Activated CD4-positive, alpha-beta T cell treated with anti-CD3 and anti-CD28 coated beads, Interleukin-2, amount 10 ng/mL, durations not matched to agents 7 days and 5 days (primary cell): ENCODE measurements at regions not wholly inside any gene's neighbourhood (a gene's known extent, or its start where the extent isn't known, plus 50 kb on each side); places are given as distances from the start of the nearest gene placed in this dataset.

Experiments
- CTCF ChIA-PET: fragments of 350-600 bp; sonication (Branson Sonifier 250); formaldehyde crosslinking; loops from one replicate; lab custom pipeline; 2021; ENCODE audit warnings: antibody characterized with exemption; lab: Charles Lee
- POLR2A ChIA-PET: fragments of 350-600 bp; sonication (Branson Sonifier 250); formaldehyde crosslinking; loops from one replicate; lab custom pipeline; 2021; ENCODE audit warnings: antibody characterized with exemption; lab: Charles Lee
- DNase-seq: peaks from one replicate; pipeline ENCODE4 v3.0.0-alpha.2; 2020
- H3K27ac Mint-ChIP-seq: one replicate; pipeline ENCODE4 v1.8.0; 2021; ENCODE audit warnings: mild to moderate bottlenecking, moderate library complexity, mixed read lengths
- H3K27me3 Mint-ChIP-seq: one replicate; pipeline ENCODE4 v1.8.0; 2021; ENCODE audit warnings: mixed read lengths
- H3K36me3 Mint-ChIP-seq: one replicate; pipeline ENCODE4 v1.8.0; 2021; ENCODE audit warnings: low read depth, mixed read lengths
- H3K4me1 Mint-ChIP-seq: one replicate; pipeline ENCODE4 v1.8.0; 2021; ENCODE audit warnings: mixed read lengths
- H3K4me3 Mint-ChIP-seq: one replicate; pipeline ENCODE4 v1.8.0; 2021; ENCODE audit warnings: mild to moderate bottlenecking, moderate library complexity, mixed read lengths
- H3K9me3 Mint-ChIP-seq: one replicate; pipeline ENCODE4 v1.8.0; 2021; ENCODE audit warnings: mixed read lengths

- POLR2A ChIA-PET = no interaction called here
- no peak for DNase-seq
- CTCF ChIA-PET = interaction anchor here (1.2 kb wide), 1 partner anchor 14 kb away, joined by 5 read pairs; no protein-coding TSS in a partner anchor
- H3K4me1 Mint-ChIP-seq = peaks cover 3% of the 10 kb centered on the region
- no peaks in the 10 kb centered on the region for H3K36me3 Mint-ChIP-seq
- H3K4me3 Mint-ChIP-seq = no peak overlapping the region
- H3K27ac Mint-ChIP-seq = no peak overlapping the region
- peaks cover 3% of the 10 kb centered on the region for H3K27me3 Mint-ChIP-seq
- H3K9me3 Mint-ChIP-seq = no peaks in the 10 kb centered on the region
Observed at GRCh38 chr15:70273808-70274207, 176.1 kb upstream of the TLE3 start.

DNA sequence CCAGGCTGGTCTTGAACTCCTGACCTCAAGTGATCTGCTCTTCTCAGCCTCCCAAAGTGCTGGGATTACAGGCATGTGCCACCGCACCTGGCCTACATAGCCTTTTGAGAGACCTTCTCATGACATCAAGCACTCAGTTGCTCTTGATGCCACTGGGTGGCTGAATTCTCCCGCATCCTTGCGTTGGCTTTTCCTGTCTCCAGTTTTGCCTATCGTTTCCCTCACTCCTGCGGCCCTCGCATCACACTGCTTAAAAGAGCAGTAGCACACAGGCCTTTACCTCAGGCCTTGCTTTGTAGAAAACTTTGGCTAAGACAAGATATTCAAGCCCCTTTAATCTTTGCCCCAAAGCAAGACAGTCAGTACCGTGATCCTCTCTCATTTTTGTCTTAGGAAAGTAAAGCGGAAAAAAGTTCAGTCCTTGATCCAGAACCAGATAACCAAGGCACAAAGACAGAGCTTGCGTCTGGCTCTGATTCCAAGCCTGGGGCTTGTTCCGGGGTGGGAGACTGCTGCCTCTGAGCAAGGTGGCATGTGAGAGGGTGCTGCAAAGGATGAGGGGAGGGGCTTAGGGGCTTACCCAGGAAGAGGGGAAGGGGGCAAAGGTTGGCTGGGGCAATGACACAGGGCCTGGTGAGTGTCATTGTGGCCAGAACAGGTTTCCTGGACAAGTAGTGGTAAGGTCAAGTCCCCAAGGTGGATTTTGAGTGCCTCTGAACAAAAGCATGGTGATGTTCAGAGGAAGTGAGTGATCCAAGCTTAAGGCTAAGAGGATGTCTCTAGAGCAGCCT is 175.0 kb upstream of the TLE3 start:
- Mint-ChIP-seq H3K36me3 (no peaks in the 10 kb centered on the region), H3K9me3 (no peaks in the 10 kb centered on the region), H3K27ac (no peak overlapping the region), H3K4me3 (no peak overlapping the region), H3K27me3 (peaks cover 14% of the 10 kb centered on the region), H3K4me1 (peaks cover 3% of the 10 kb centered on the region)
- CTCF ChIA-PET = interaction anchor here (1.3 kb wide), 1 partner anchor 14 kb away, joined by 3 read pairs; no protein-coding TSS in a partner anchor
- no peak for DNase-seq
- POLR2A ChIA-PET = no interaction called here

DNA sequence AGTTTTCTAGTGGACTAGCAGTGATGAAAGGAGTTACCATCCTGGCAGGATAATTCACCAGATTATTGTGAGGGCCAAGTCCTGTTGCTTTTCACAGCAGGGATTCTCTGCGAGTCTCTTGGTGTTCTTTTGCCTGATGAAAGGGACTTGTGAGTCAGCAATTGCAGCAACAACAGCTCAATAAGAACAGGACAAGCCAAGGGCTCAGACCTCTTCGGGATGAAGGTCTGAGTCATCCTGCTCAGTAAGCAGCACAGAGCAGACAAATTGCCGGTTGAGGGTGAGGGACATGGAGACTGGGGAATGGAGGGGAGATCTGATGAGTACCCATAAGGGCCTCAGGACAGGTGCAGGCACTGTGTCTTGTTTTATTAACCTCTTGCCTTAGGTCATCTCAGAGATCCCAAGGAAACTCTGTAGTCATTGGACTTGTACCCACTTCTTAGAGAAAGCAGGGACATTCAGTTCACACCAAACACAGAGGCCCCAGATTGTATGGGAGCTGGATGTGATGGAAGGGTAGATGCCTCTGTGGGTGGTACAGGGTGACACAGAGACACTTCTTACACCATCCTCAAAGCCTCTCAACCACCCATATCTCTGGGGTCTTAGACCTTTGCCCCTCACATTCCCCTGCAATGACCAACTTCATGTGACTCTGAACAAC is 173.8 kb upstream of the TLE3 start:
- Mint-ChIP-seq H3K4me3 (no peak overlapping the region), H3K36me3 (no peaks in the 10 kb centered on the region), H3K27ac (no peak overlapping the region), H3K27me3 (peaks cover 24% of the 10 kb centered on the region), H3K4me1 (peaks cover 8% of the 10 kb centered on the region), H3K9me3 (no peaks in the 10 kb centered on the region)
- ChIA-PET CTCF (interaction anchor here (0.7 to 1.3 kb wide), 3 partner anchors 13 to 241 kb away, joined by 3 read pairs; no protein-coding TSS in a partner anchor), POLR2A (no interaction called here)
- no peak for DNase-seq

DNA sequence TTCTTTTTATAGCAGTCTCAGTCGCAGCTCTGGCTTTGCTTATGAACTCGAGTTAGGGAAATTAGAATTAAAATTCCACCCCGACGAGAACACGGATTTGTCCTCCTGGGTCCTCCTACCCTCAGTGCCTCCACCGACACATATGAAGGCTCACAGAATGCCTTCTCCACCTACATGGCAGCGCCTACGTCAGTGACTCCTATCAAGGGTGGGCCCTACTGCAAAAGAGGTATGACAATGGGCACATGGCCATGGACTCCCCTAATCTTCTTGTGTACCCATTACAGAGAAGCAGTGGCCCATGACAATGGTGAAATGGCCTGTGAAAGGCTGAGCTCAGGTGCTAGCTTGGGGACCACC is 173.0 kb upstream of the TLE3 start:
- Mint-ChIP-seq H3K4me1 (peaks cover 12% of the 10 kb centered on the region), H3K27me3 (peaks cover 31% of the 10 kb centered on the region), H3K27ac (no peak overlapping the region), H3K36me3 (no peaks in the 10 kb centered on the region), H3K4me3 (no peak overlapping the region), H3K9me3 (no peaks in the 10 kb centered on the region)
- DNase-seq = no peak
- ChIA-PET CTCF (interaction anchor here (1.3 to 1.6 kb wide), 2 partner anchors 11 to 242 kb away, joined by 3 read pairs; no protein-coding TSS in a partner anchor), POLR2A (no interaction called here)

- Mint-ChIP-seq H3K36me3 (no peaks in the 10 kb centered on the region), H3K4me3 (no peak overlapping the region), H3K27me3 (peaks cover 31% of the 10 kb centered on the region), H3K9me3 (no peaks in the 10 kb centered on the region), H3K27ac (no peak overlapping the region), H3K4me1 (peaks cover 12% of the 10 kb centered on the region)
- ChIA-PET CTCF (interaction anchor here (1.3 to 1.6 kb wide), 2 partner anchors 11 to 242 kb away, joined by 3 read pairs; no protein-coding TSS in a partner anchor), POLR2A (no interaction called here)
- no peak for DNase-seq
Observed at GRCh38 chr15:70269991-70270751, 172.5 kb upstream of the TLE3 start.

DNA sequence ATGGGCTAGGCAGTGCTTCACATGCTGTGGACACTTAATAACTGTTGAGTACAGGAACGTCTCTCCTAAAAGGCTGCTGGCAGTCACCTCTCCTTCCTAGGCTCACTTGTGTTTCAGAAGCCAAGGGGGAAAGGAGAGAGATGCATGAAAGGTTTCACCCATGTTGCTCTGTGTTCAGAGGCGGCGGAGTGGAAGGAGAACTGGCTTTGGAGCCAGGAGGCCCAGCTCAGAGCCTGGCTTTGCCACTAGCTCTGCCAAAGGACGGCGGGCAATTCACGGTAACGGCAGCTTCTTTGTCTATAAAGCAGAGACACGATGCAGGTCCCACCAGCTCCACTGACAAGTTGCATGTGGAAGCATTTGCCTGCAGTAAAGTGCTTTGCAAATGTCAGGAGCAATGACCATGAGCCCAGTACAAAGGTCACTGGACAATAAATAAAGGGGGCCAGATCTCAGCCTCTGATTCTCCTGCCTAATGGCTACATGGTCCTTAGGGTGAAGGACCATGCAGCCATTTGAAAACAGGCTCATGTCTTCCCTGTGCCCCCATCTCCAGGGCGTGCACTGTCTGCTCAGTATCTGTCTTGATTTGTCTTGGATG is 171.7 kb upstream of the TLE3 start:
- H3K27me3 Mint-ChIP-seq = peaks cover 31% of the 10 kb centered on the region
- POLR2A ChIA-PET = no interaction called here
- no peak for DNase-seq
- no peaks in the 10 kb centered on the region for H3K36me3 Mint-ChIP-seq
- H3K27ac Mint-ChIP-seq = no peak overlapping the region
- H3K4me3 Mint-ChIP-seq = no peak overlapping the region
- no peaks in the 10 kb centered on the region for H3K9me3 Mint-ChIP-seq
- H3K4me1 Mint-ChIP-seq = peaks cover 12% of the 10 kb centered on the region
- CTCF ChIA-PET = interaction anchor here (0.7 to 1.6 kb wide), 2 partner anchors 10 to 21 kb away, joined by 3 read pairs; no protein-coding TSS in a partner anchor

DNA sequence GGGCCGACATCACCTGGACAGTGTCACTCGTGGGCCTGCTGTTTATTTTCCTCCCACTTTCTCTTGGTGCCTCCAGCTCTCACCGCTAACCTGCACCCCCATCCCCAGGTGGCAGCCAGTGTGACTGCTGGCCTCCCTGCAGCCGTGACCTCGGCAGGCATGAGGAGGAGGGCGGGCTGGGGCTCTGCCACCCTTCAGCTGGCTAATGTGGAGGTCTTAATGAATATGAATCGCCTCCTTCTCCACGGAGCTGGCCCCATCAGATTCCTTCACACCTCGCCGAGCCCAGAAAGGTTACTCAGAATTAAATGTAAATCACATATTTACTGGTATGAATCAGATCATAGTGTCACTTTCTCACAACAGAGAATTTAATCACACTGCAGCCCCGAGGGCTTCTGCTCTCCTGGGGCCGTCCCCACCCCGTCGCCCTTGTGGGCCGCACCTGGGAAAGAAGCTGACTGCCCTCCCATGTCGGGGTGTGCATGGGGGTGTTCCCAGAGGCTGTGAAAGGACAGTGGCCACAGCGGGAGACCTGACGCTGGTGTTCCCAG is 171.1 kb upstream of the TLE3 start:
- H3K4me3 Mint-ChIP-seq = no peak overlapping the region
- CTCF ChIA-PET = interaction anchor here (0.7 to 1.2 kb wide), 3 partner anchors 20 to 221 kb away, joined by 3 to 4 read pairs (median 3); no protein-coding TSS in a partner anchor
- H3K9me3 Mint-ChIP-seq = no peaks in the 10 kb centered on the region
- no peak overlapping the region for H3K27ac Mint-ChIP-seq
- no peaks in the 10 kb centered on the region for H3K36me3 Mint-ChIP-seq
- POLR2A ChIA-PET = no interaction called here
- H3K27me3 Mint-ChIP-seq = peaks cover 31% of the 10 kb centered on the region
- H3K4me1 Mint-ChIP-seq = peaks cover 12% of the 10 kb centered on the region
- no peak for DNase-seq

DNA sequence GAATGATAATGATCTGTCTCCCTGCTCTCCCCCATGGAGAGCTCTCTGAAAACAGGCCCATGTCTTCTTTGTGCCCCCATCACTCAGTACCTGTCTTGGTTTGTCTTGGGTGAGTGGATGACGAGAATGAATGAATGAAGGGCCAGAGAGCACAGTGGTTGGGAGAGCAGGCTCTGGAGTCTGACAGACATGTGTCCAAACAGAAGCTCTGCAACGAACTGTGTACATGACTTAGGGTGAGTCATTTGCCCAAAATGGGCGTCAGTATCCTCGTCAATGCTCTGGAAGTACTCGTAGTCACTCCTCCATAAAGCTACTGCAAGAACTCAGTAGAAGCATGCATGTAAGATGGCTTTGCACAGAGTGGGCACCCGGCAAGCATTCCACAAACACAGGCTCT is 170.2 kb upstream of the TLE3 start:
- peaks cover 31% of the 10 kb centered on the region for H3K27me3 Mint-ChIP-seq
- H3K27ac Mint-ChIP-seq = no peak overlapping the region
- ChIA-PET POLR2A (no interaction called here), CTCF (interaction anchor here (0.8 to 1.2 kb wide), 2 partner anchors 19 to 221 kb away, joined by 3 to 4 read pairs; no protein-coding TSS in a partner anchor)
- peaks cover 12% of the 10 kb centered on the region for H3K4me1 Mint-ChIP-seq
- no peak for DNase-seq
- H3K36me3 Mint-ChIP-seq = no peaks in the 10 kb centered on the region
- H3K4me3 Mint-ChIP-seq = no peak overlapping the region
- no peaks in the 10 kb centered on the region for H3K9me3 Mint-ChIP-seq

- H3K4me3 Mint-ChIP-seq = no peak overlapping the region
- H3K27ac Mint-ChIP-seq = no peak overlapping the region
- H3K9me3 Mint-ChIP-seq = no peaks in the 10 kb centered on the region
- peaks cover 12% of the 10 kb centered on the region for H3K4me1 Mint-ChIP-seq
- no peaks in the 10 kb centered on the region for H3K36me3 Mint-ChIP-seq
- ChIA-PET POLR2A (no interaction called here), CTCF (no interaction called here)
- peaks cover 31% of the 10 kb centered on the region for H3K27me3 Mint-ChIP-seq
- DNase-seq = no peak
Observed at GRCh38 chr15:70267306-70267705, 169.6 kb upstream of the TLE3 start.

GRCh38 chr15:70266412-70267121 is 168.8 kb upstream of the TLE3 start:
- H3K9me3 Mint-ChIP-seq = no peaks in the 10 kb centered on the region
- ChIA-PET POLR2A (no interaction called here), CTCF (no interaction called here)
- no peak for DNase-seq
- H3K27ac Mint-ChIP-seq = no peak overlapping the region
- H3K36me3 Mint-ChIP-seq = no peaks in the 10 kb centered on the region
- peaks cover 15% of the 10 kb centered on the region for H3K4me1 Mint-ChIP-seq
- H3K27me3 Mint-ChIP-seq = peaks cover 34% of the 10 kb centered on the region
- H3K4me3 Mint-ChIP-seq = no peak overlapping the region

DNA sequence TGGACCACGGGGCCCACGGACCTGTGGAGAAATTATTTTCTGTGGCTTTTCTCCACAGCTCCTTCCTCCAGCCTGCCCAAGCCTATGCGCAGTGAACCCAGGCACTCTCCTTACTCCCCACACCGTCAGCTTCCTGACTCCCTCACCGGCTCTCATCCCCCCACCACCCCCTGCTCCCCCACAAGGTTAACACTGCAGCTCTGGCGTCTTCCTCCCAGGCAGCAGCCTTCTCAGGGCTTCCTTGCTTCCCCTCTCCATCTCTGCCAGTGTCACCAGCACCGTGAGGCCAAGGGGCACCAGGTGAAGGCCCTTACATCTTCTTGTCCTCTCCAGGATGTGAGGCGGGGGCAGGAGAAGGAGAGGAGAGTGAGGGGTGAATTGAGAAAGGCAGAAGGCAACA is 168.3 kb upstream of the TLE3 start:
- Mint-ChIP-seq H3K4me1 (peaks cover 16% of the 10 kb centered on the region), H3K9me3 (no peaks in the 10 kb centered on the region), H3K36me3 (no peaks in the 10 kb centered on the region), H3K27ac (no peak overlapping the region), H3K4me3 (no peak overlapping the region), H3K27me3 (peaks cover 34% of the 10 kb centered on the region)
- no peak for DNase-seq
- POLR2A ChIA-PET = no interaction called here
- CTCF ChIA-PET = no interaction called here
